ENCODE measurements at regions not wholly inside any gene's neighbourhood (a gene's known extent, or its start where the extent isn't known, plus 50 kb on each side); places are given as distances from the start of the nearest gene placed in this dataset.
"Not testable (repeated sequence)": the region's sequence is repeated elsewhere in the genome, so short reads cannot be mapped to it uniquely, and the experiment has no call there.

DNA sequence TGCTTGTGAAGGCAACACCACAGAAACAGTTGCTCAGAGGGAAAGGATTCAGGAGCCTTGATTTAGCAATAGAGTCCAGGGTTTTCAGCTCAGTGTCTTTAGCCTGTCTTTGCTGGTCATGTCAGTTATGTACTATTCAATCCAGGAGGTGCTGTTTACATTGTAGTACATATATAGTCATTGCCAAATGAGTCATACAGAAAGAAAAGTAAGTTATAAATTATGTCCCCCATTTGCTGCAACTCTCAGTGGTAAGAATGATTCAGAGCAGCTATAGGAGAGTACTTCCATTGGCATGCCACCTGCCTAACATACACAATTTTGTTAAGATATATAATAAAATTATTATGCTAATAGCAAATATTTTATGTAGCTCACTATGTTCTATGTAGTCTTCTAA lies 1163.4 kb downstream of the FOXD4L5 start:
- not testable (repeated sequence) for TF ChIP-seq EZH2 (IDR thresholded peaks at IDR 0.05; ENCODE audit: insufficient read depth, poor library complexity, severe bottlenecking); EZH2phosphoT487 (IDR thresholded peaks at IDR 0.05; ENCODE audit: insufficient read depth, low read depth)

All from GM23248 (cell line).